ENCODE measurements at regions not wholly inside any gene's neighbourhood (a gene's known extent, or its start where the extent isn't known, plus 50 kb on each side); places are given as distances from the start of the nearest gene placed in this dataset.

- no peak for DNase-seq
These were observed 902.7 kb upstream of the USP15 start for GRCh38 chr12:61357496-61357895.

- DNase-seq: no peak
These were observed 898.2 kb upstream of the USP15 start for GRCh38 chr12:61362037-61362436.

GRCh38 chr12:61365001-61365400 lies 895.2 kb upstream of the USP15 start:
- DNase-seq: no peak

GRCh38 chr12:61367281-61367785 lies 892.9 kb upstream of the USP15 start:
- DNase-seq: no peak

- no peak for DNase-seq
These were observed 890.8 kb upstream of the USP15 start for GRCh38 chr12:61369241-61369910.

- no peak for DNase-seq
These were observed 875.7 kb upstream of the USP15 start for GRCh38 chr12:61384511-61384910.

GRCh38 chr12:61385771-61386170 lies 874.4 kb upstream of the USP15 start:
- DNase-seq: no peak

- no peak for DNase-seq
These were observed 862.5 kb upstream of the USP15 start for GRCh38 chr12:61397668-61398067.

- DNase-seq: no peak
These were observed 848.0 kb upstream of the USP15 start for GRCh38 chr12:61412201-61412600.

GRCh38 chr12:61414470-61414869 lies 845.7 kb upstream of the USP15 start:
- DNase-seq: no peak

- DNase-seq: no peak
These were observed 837.4 kb upstream of the USP15 start for GRCh38 chr12:61422786-61423185.

- DNase-seq: no peak
These were observed 808.1 kb upstream of the USP15 start for GRCh38 chr12:61452076-61452475.

GRCh38 chr12:61487728-61488127 lies 772.5 kb upstream of the USP15 start:
- no peak for DNase-seq

GRCh38 chr12:61490526-61491498 lies 769.4 kb upstream of the USP15 start:
- DNase-seq: no peak

- DNase-seq: no peak
These were observed 758.0 kb upstream of the USP15 start for GRCh38 chr12:61502179-61502578.

- DNase-seq: no peak
These were observed 755.7 kb upstream of the USP15 start for GRCh38 chr12:61504396-61505080.

- no peak for DNase-seq
These were observed 746.7 kb upstream of the USP15 start for GRCh38 chr12:61513499-61513898.

GRCh38 chr12:61514016-61514415 lies 746.2 kb upstream of the USP15 start:
- no peak for DNase-seq

GRCh38 chr12:61521258-61521657 lies 738.9 kb upstream of the USP15 start:
- DNase-seq: no peak

- no peak for DNase-seq
These were observed 736.8 kb upstream of the USP15 start for GRCh38 chr12:61523276-61523992.

GRCh38 chr12:61524851-61525250 lies 735.4 kb upstream of the USP15 start:
- no peak for DNase-seq

- no peak for DNase-seq
These were observed 734.9 kb upstream of the USP15 start for GRCh38 chr12:61525331-61525730.

- no peak for DNase-seq
These were observed 729.7 kb upstream of the USP15 start for GRCh38 chr12:61530456-61530855.
